H1 (cell line): ENCODE measurements at regions not wholly inside any gene's neighbourhood (a gene's known extent, or its start where the extent isn't known, plus 50 kb on each side); places are given as distances from the start of the nearest gene placed in this dataset.

ENCODE experiments used
- CTCF ChIA-PET: fragments of 300-600 bp; sonication (Branson Sonifier 250); formaldehyde crosslinking; loops from one replicate; lab custom pipeline; 2021; ENCODE audit not compliant: partially characterized antibody; lab: Charles Lee
- POLR2A ChIA-PET: fragments of 300-600 bp; sonication (Branson Sonifier 250); formaldehyde crosslinking; loops from one replicate; lab custom pipeline; 2021; ENCODE audit warnings: inconsistent platforms; ENCODE audit not compliant: partially characterized antibody; lab: Charles Lee
- DNase-seq, 2 experiments: peaks; one replicate each; pipeline versions ENCODE4 v3.0.0 to v3.0.0-alpha.2; 2010 to 2022; ENCODE audit warnings: low spot score in 2 of 2, low read depth in 1 of 2, mixed read lengths in 1 of 2
- FAIRE-seq: peaks from 2 replicates; lab custom pipeline; 2011; peaks lifted over from hg19 to GRCh38; lab: Jason Lieb, UNC
- H2AFZ ChIP-seq: 2 replicates; pipeline ENCODE4 v1.8.1; 2012; ENCODE audit warnings: low read length, inconsistent platforms
- H2AK5ac ChIP-seq: 2 replicates; pipeline ENCODE4 v1.6.1; 2013; ENCODE audit warnings: low read depth, low read length
- H2BK120ac ChIP-seq: replicated peaks from 2 replicates; pipeline ENCODE3; 2013; ENCODE audit warnings: low read depth, low read length, inconsistent platforms
- H2BK12ac ChIP-seq: 2 replicates; pipeline ENCODE4 v1.6.1; 2013; ENCODE audit warnings: low read depth, low read length
- H2BK15ac ChIP-seq: 2 replicates; pipeline ENCODE4 v1.6.1; 2013; ENCODE audit warnings: low read length
- H2BK20ac ChIP-seq: 2 replicates; pipeline ENCODE4 v1.6.1; 2013; ENCODE audit warnings: low read length
- H2BK5ac ChIP-seq: 2 replicates; pipeline ENCODE4 v1.6.1; 2013; ENCODE audit warnings: low read depth, low read length
- H3K14ac ChIP-seq: 2 replicates; pipeline ENCODE4 v1.6.1; 2013; ENCODE audit warnings: inconsistent platforms; ENCODE audit not compliant: insufficient read length
- H3K18ac ChIP-seq: 2 replicates; pipeline ENCODE4 v1.6.1; 2013; ENCODE audit warnings: low read length; ENCODE audit errors: extremely low read depth
- H3K23ac ChIP-seq: 2 replicates; pipeline ENCODE4 v1.6.1; 2013; ENCODE audit warnings: inconsistent platforms; ENCODE audit not compliant: insufficient read length
- H3K23me2 ChIP-seq: 2 replicates; pipeline ENCODE4 v1.6.1; 2013; ENCODE audit warnings: low read depth, low read length
- H3K27ac ChIP-seq: 2 replicates; pipeline ENCODE4 v1.6.1; 2011; ENCODE audit warnings: low read depth, low read length, inconsistent platforms
- H3K27me3 ChIP-seq, 4 experiments: replicated peaks in 1 of 4; 1 replicate in 1 of 4; 2 replicates in 3 of 4; pipeline versions ENCODE4 v1.6.1 to v1.8.1; 2011 to 2013; ENCODE audit warnings: low read length in 3 of 4, mild to moderate bottlenecking in 3 of 4, inconsistent platforms in 2 of 4, mixed read lengths in 2 of 4, moderate library complexity in 1 of 4; ENCODE audit not compliant: control insufficient read depth in 3 of 4, insufficient read depth in 3 of 4; ENCODE audit errors: extremely low read depth in 1 of 4
- H3K36me3 ChIP-seq, 4 experiments: 2 replicates each; pipeline versions ENCODE4 v1.6.1 to v1.8.1; 2011 to 2013; ENCODE audit warnings: mild to moderate bottlenecking in 4 of 4, low read length in 3 of 4, moderate library complexity in 2 of 4, control low read depth in 1 of 4, inconsistent platforms in 1 of 4; ENCODE audit not compliant: insufficient read depth in 4 of 4, control insufficient read depth in 2 of 4
- H3K4ac ChIP-seq: replicated peaks from 2 replicates; pipeline ENCODE3; 2013; ENCODE audit warnings: low read length, low read depth, mixed read lengths, inconsistent platforms; ENCODE audit not compliant: insufficient read length
- H3K4me1 ChIP-seq, 4 experiments: replicated peaks in 1 of 4; 1 replicate in 1 of 4; 2 replicates in 3 of 4; pipeline versions ENCODE4 v1.6.1 to v1.8.1; 2011 to 2013; ENCODE audit warnings: low read length in 3 of 4, inconsistent platforms in 2 of 4, mixed read lengths in 1 of 4; ENCODE audit not compliant: insufficient read depth in 4 of 4, control insufficient read depth in 3 of 4
- H3K4me2 ChIP-seq, 2 experiments: 2 replicates each; pipeline versions ENCODE4 v1.6.1 to v1.8.1; 2011 to 2013; ENCODE audit warnings: low read depth in 2 of 2, low read length in 2 of 2, control low read depth in 1 of 2, inconsistent platforms in 1 of 2, mild to moderate bottlenecking in 1 of 2; ENCODE audit not compliant: insufficient read depth in 1 of 2
- H3K4me3 ChIP-seq, 4 experiments: fragments of 200-600, 300-600 bp in 1 of 4; sonication (generic), shearing (Covaris generic), sonication (Bioruptor Twin) in 1 of 4; 2 replicates each; pipeline versions ENCODE4 v1.5.1 to v1.8.1; 2011 to 2016; ENCODE audit warnings: low read length in 4 of 4, low read depth in 3 of 4, control low read depth in 2 of 4, inconsistent platforms in 2 of 4, mild to moderate bottlenecking in 2 of 4, mixed read lengths in 1 of 4, moderate library complexity in 1 of 4; ENCODE audit not compliant: insufficient read depth in 2 of 4; ENCODE audit errors: extremely low read depth in 1 of 4
- H3K56ac ChIP-seq: replicated peaks from 2 replicates; pipeline ENCODE3; 2013; ENCODE audit warnings: low read depth, mild to moderate bottlenecking, mixed read lengths, low read length, inconsistent platforms; ENCODE audit not compliant: insufficient read length
- H3K79me1 ChIP-seq: 2 replicates; pipeline ENCODE4 v1.6.1; 2013; ENCODE audit warnings: low read depth, low read length, control low read depth
- H3K79me2 ChIP-seq, 2 experiments: 2 replicates each; pipeline versions ENCODE4 v1.6.1 to v1.8.1; 2012 to 2013; ENCODE audit warnings: low read length in 2 of 2, mild to moderate bottlenecking in 2 of 2, inconsistent platforms in 1 of 2; ENCODE audit not compliant: insufficient read depth in 2 of 2, control insufficient read depth in 1 of 2
- H3K9ac ChIP-seq, 4 experiments: replicated peaks in 1 of 4; 1 replicate in 1 of 4; 2 replicates in 3 of 4; pipeline versions ENCODE4 v1.6.1 to v1.8.1; 2011 to 2013; ENCODE audit warnings: low read depth in 3 of 4, low read length in 3 of 4, control low read depth in 2 of 4, mild to moderate bottlenecking in 2 of 4, moderate library complexity in 2 of 4, inconsistent platforms in 1 of 4; ENCODE audit errors: extremely low read depth in 1 of 4
- H3K9me3 ChIP-seq, 2 experiments: 2 replicates each; pipeline versions ENCODE4 v1.6.1 to v1.8.1; 2012 to 2013; ENCODE audit warnings: mild to moderate bottlenecking in 2 of 2, moderate library complexity in 2 of 2, control low read depth in 1 of 2, inconsistent platforms in 1 of 2, low read depth in 1 of 2, low read length in 1 of 2, mixed read lengths in 1 of 2; ENCODE audit not compliant: insufficient read depth in 2 of 2
- H4K20me1 ChIP-seq, 2 experiments: replicated peaks in 1 of 2; 2 replicates each; pipeline versions ENCODE3 to v1.8.1; 2011 to 2013; ENCODE audit warnings: inconsistent platforms in 2 of 2, low read length in 2 of 2, mild to moderate bottlenecking in 1 of 2; ENCODE audit not compliant: insufficient read depth in 2 of 2, control insufficient read depth in 1 of 2
- H4K5ac ChIP-seq: 2 replicates; pipeline ENCODE4 v1.6.1; 2013; ENCODE audit warnings: low read length, low read depth, mixed read lengths, inconsistent platforms; ENCODE audit not compliant: insufficient read length
- H4K8ac ChIP-seq: 2 replicates; pipeline ENCODE4 v1.8.0; 2013; ENCODE audit warnings: mild to moderate bottlenecking, moderate library complexity, low read length, inconsistent platforms; ENCODE audit not compliant: insufficient read depth; ENCODE audit errors: extremely low read depth
- H4K91ac ChIP-seq: replicated peaks from 2 replicates; pipeline ENCODE3; 2013; ENCODE audit warnings: low read length, mixed read lengths, inconsistent platforms; ENCODE audit not compliant: insufficient read length
- CHD1 ChIP-seq: IDR thresholded peaks from 2 replicates; pipeline ENCODE4 v1.6.1; 2012; ENCODE audit warnings: low read depth, low read length, improper control_type of control experiment
- CTCF ChIP-seq, 3 experiments: IDR thresholded peaks; 1 replicate in 2 of 3; 2 replicates in 1 of 3; pipeline versions ENCODE4 v1.5.1 to v1.6.1; 2011; ENCODE audit warnings: low read length in 3 of 3, mild to moderate bottlenecking in 3 of 3, inconsistent platforms in 2 of 3, low read depth in 1 of 3, moderate library complexity in 1 of 3; ENCODE audit not compliant: insufficient read depth in 1 of 3; ENCODE audit errors: control extremely low read depth in 1 of 3
- PHF8 ChIP-seq: fragments of 200-600 bp; sonication (generic); conservative IDR thresholded peaks from 2 replicates; pipeline ENCODE4 v1.7.1; 2012; ENCODE audit warnings: low read depth, mild to moderate bottlenecking, inconsistent platforms, low read length, moderate library complexity
- RNF2 ChIP-seq: fragments of 200-900, 300-1000 bp; sonication (generic); IDR thresholded peaks from 2 replicates; pipeline ENCODE4 v1.7.1; 2016; ENCODE audit warnings: borderline replicate concordance, low read depth, mild to moderate bottlenecking, antibody characterized with exemption, low read length; ENCODE audit not compliant: poor library complexity, severe bottlenecking; ENCODE audit errors: missing control alignments
- SIN3A ChIP-seq, 2 experiments: IDR thresholded peaks in 1 of 2; conservative IDR thresholded peaks in 1 of 2; 2 replicates each; pipeline ENCODE4 v1.6.1; 2011 to 2012; ENCODE audit warnings: low read length in 2 of 2, improper control_type of control experiment in 1 of 2, low read depth in 1 of 2, mild to moderate bottlenecking in 1 of 2
- USF2 ChIP-seq: IDR thresholded peaks from 2 replicates; pipeline ENCODE4 v1.6.1; 2011; ENCODE audit warnings: low read length, improper control_type of control experiment
- WGBS, 2 experiments: shearing (Covaris generic) in 1 of 2; methylation state at CpG; one replicate each; pipeline versions ENCODE4 v1.1.6 to v1.1.7; 2013 to 2015; ENCODE audit warnings: low lambda C conversion rate in 2 of 2, mixed read lengths in 2 of 2, inconsistent platforms in 1 of 2, low coverage in 1 of 2, missing lambda C conversion rate in 1 of 2; ENCODE audit not compliant: insufficient replicate concordance in 2 of 2, insufficient coverage in 1 of 2, insufficient read length in 1 of 2; ENCODE audit errors: extremely low coverage in 1 of 2, missing lambda C conversion rate in 1 of 2; 5-methylcytosine and 5-hydroxymethylcytosine counted together
- TF ChIP-seq, protein P1 (sequence below): IDR thresholded peaks from 2 replicates; pipeline ENCODE4 v1.6.1; 2011; ENCODE audit warnings: low read depth, mild to moderate bottlenecking, low read length; ENCODE audit not compliant: insufficient read depth

- FAIRE-seq (no peak), DNase-seq (no peak)
- Histone ChIP-seq H4K91ac (no peak overlapping the region), H2BK20ac (no peak overlapping the region), H4K20me1 (no peaks in the 10 kb centered on the region), H3K27ac (no peak overlapping the region), H3K23ac (no peak overlapping the region), H3K27me3 (no peaks in the 10 kb centered on the region), H4K5ac (no peak overlapping the region), H3K36me3 (no peaks in the 10 kb centered on the region), H2BK12ac (no peak overlapping the region), H2BK120ac (no peak overlapping the region), H4K8ac (no peak overlapping the region), H3K9me3 (no peaks in the 10 kb centered on the region), H3K23me2 (no peaks in the 10 kb centered on the region), H3K9ac (no peak overlapping the region), H3K18ac (no peak overlapping the region), H3K4me3 (no peak overlapping the region), H3K79me2 (no peaks in the 10 kb centered on the region), H3K4ac (no peak overlapping the region), H3K56ac (no peak overlapping the region), H2AFZ (no peak overlapping the region), H3K4me2 (no peak overlapping the region), H2BK15ac (no peak overlapping the region), H2BK5ac (no peak overlapping the region), H3K14ac (no peak overlapping the region), H2AK5ac (no peak overlapping the region), H3K4me1 (peaks cover 3 to 7% (median 3%) of the 10 kb centered on the region in 4 experiments; a peak in 6 of 7 replicates), H3K79me1 (no peaks in the 10 kb centered on the region)
- ChIA-PET CTCF (interaction anchor here (0.7 to 2.4 kb wide), 8 partner anchors 8 to 100 kb away, joined by 3 to 11 read pairs (median 4); no protein-coding TSS in a partner anchor), POLR2A (interaction anchor here (1.3 kb wide), 1 partner anchor 12 kb away, joined by 4 read pairs; no protein-coding TSS in a partner anchor)
- WGBS, 2 experiments = 82 to 100% methylated on average over 1 to 10 of the region's 10 CpGs
- TF ChIP-seq PHF8 = no peak
- no peak for TF ChIP-seq SIN3A (conservative IDR thresholded peaks at IDR 0.05 in 1 of 2, IDR thresholded peaks at IDR 0.05 in 1 of 2; ENCODE audit: low read depth in 1 of 2, low read length in 2 of 2)
- no peak for TF ChIP-seq CTCF (IDR thresholded peaks at IDR 0.05; ENCODE audit: control extremely low read depth in 1 of 3, insufficient read depth in 1 of 3, low read depth in 1 of 3, low read length in 3 of 3)
- TF ChIP-seq, protein P1, sequence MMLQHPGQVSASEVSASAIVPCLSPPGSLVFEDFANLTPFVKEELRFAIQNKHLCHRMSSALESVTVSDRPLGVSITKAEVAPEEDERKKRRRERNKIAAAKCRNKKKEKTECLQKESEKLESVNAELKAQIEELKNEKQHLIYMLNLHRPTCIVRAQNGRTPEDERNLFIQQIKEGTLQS = no peak
- TF ChIP-seq CHD1 = no peak
- TF ChIP-seq RNF2 = no peak
- TF ChIP-seq USF2 = no peak
These were observed 170.9 kb upstream of the WWC1 start for GRCh38 chr5:168120401-168121137.
